ENCODE measurements at regions not wholly inside any gene's neighbourhood (a gene's known extent, or its start where the extent isn't known, plus 50 kb on each side); places are given as distances from the start of the nearest gene placed in this dataset.

DNA sequence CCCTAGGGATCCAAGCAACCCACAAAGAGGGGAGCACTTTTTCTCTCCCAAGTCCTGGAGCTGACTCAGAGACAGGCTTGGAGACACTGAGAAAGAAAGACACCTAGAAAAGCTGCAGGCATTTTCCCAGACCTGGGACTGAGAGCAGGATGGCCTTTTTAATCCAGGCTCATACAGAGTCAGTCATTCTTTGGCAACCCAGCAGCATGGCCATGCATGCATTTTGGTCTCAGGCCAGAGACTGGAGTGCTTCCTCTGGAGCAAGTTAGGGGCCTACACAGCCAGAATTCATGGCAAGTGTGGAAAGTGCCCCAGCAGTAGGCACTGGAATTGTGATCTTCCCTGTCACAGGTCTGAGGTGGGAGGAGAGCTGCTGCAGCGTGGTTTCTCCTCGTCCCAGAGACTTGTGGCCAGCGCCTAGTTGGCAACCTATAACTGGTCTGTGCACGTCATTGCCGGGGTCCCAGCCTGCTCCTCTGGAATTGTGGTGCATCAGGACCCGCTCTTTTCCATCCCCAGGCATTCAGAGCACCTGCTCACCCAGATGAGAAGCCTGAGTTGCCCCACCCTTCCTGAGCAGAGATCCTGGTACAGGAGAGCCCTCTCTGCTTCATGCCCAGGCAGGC, 231.9 kb upstream of the RAB6C start (continued):
- TF ChIP-seq, protein P1, sequence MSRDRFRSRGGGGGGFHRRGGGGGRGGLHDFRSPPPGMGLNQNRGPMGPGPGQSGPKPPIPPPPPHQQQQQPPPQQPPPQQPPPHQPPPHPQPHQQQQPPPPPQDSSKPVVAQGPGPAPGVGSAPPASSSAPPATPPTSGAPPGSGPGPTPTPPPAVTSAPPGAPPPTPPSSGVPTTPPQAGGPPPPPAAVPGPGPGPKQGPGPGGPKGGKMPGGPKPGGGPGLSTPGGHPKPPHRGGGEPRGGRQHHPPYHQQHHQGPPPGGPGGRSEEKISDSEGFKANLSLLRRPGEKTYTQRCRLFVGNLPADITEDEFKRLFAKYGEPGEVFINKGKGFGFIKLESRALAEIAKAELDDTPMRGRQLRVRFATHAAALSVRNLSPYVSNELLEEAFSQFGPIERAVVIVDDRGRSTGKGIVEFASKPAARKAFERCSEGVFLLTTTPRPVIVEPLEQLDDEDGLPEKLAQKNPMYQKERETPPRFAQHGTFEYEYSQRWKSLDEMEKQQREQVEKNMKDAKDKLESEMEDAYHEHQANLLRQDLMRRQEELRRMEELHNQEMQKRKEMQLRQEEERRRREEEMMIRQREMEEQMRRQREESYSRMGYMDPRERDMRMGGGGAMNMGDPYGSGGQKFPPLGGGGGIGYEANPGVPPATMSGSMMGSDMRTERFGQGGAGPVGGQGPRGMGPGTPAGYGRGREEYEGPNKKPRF (IDR thresholded peaks at IDR 0.05; ENCODE audit: low read depth, low read length): no peak
- no peak for TF ChIP-seq POLR3A (IDR thresholded peaks at IDR 0.05; ENCODE audit: borderline replicate concordance, extremely low read depth, insufficient read depth, insufficient read length)
- no peak for TF ChIP-seq TBL1XR1 (IDR thresholded peaks at IDR 0.05; ENCODE audit: low read length in 2 of 2)
- TF ChIP-seq ZC3H11A (IDR thresholded peaks at IDR 0.05; ENCODE audit: low read depth, low read length): no peak
- TF ChIP-seq POLR2A (conservative IDR thresholded peaks at IDR 0.05): no peak
- TF ChIP-seq ZNF239 (CRISPR knock-in tag; IDR thresholded peaks at IDR 0.05): no peak
- no peak for TF ChIP-seq TEAD2 (tag; IDR thresholded peaks at IDR 0.05)

DNA sequence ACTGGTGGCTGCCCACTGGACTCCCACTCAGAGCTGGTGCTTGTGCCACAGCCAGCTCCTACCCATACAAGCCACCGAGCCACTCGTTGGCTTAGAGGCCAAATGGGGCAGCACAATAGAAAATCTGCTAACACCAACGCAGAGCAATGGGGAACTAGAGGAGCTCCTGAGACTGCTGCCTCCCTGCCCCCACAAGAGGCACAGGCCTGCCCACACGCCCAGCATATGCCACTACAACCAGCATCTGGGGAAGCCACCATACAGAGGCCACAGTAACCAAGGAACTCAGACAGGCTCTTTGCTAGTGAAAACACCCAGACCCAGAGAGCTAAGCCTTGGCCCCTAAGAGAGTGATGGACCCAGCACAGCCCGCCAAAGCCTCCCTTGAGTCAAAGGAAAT, 231.2 kb upstream of the RAB6C start:
- Histone ChIP-seq H3K4me2 (ENCODE audit: insufficient read depth, low read length) (no peak overlapping the region), H3K27ac (ENCODE audit: extremely low read depth, low read depth, low read length) (no peak overlapping the region), H3K27me3 (ENCODE audit: control insufficient read depth in 2 of 2, insufficient read depth in 2 of 2, low read length in 2 of 2) (peaks cover 0 to 8% of the 10 kb centered on the region in 2 experiments; a peak in 4 of 5 replicates), H4K20me1 (replicated peaks; ENCODE audit: control insufficient read depth, insufficient read depth, low read length) (no peaks in the 10 kb centered on the region; the same call in 1 of the 2 replicates), H3K4me1 (replicated peaks in 1 of 2; ENCODE audit: control insufficient read depth in 2 of 2, insufficient read depth in 2 of 2, low read length in 2 of 2) (no peaks in the 10 kb centered on the region), H3K36me3 (ENCODE audit: control insufficient read depth, insufficient read depth, low read length) (no peaks in the 10 kb centered on the region), H2AFZ (ENCODE audit: low read depth, low read length) (no peak overlapping the region), H3K9ac (ENCODE audit: insufficient read depth in 1 of 2, low read depth in 2 of 2, low read length in 2 of 2) (no peak overlapping the region), H3K4me3 (no peak overlapping the region), H3K9me3 (replicated peaks; ENCODE audit: control insufficient read depth, insufficient read depth, low read depth, low read length) (no peaks in the 10 kb centered on the region), H3K79me2 (ENCODE audit: control insufficient read depth, insufficient read depth, low read length) (no peaks in the 10 kb centered on the region), H3K9me1 (ENCODE audit: control insufficient read depth, insufficient read depth, low read length) (no peaks in the 10 kb centered on the region)
- 1% methylated on average over 5 of the region's 5 CpGs for WGBS (ENCODE audit: insufficient coverage, low coverage, missing lambda C conversion rate)
- CTCF ChIA-PET (ENCODE audit: low intra/inter-chr PET ratio): no interaction called here
- intact Hi-C loops (cut with micrococcal nuclease): no loop called here
- no peak for DNase-seq (ENCODE audit: extremely low read depth in 1 of 4, low spot score in 3 of 4)
- TF ChIP-seq ZFP1 (CRISPR knock-in tag; IDR thresholded peaks at IDR 0.05): no peak
- no peak for TF ChIP-seq BACH1 (tag; IDR thresholded peaks at IDR 0.05)
- TF ChIP-seq ZNF23 (CRISPR knock-in tag; IDR thresholded peaks at IDR 0.05): no peak
- TF ChIP-seq ZNF561 (CRISPR knock-in tag; conservative IDR thresholded peaks at IDR 0.05): no peak
- TF ChIP-seq PHF8 (IDR thresholded peaks at IDR 0.05; ENCODE audit: borderline replicate concordance, low read length): no peak
- no peak for TF ChIP-seq MIER1 (IDR thresholded peaks at IDR 0.05; ENCODE audit: low read depth)
- no peak for TF ChIP-seq IFI16 (CRISPR knock-in tag; IDR thresholded peaks at IDR 0.05)
- no peak for TF ChIP-seq PHF20 (IDR thresholded peaks at IDR 0.05; ENCODE audit: partially characterized antibody)
- no TSS peak for BruUV-seq (replicated peaks)
- POLR2A ChIA-PET: interaction anchor here (0.8 to 1.5 kb wide), 3 partner anchors 10 to 237 kb away, joined by 3 to 4 read pairs (median 3); no protein-coding TSS in a partner anchor
- in situ Hi-C loops (cut with MboI): no loop called here
- FAIRE-seq: no peak
- no peak for ATAC-seq
